HG02981 (cell line): ENCODE measurements at regions not wholly inside any gene's neighbourhood (a gene's known extent, or its start where the extent isn't known, plus 50 kb on each side); places are given as distances from the start of the nearest gene placed in this dataset.

Experiments
- ATAC-seq: cut with Tn5 transposase; IDR thresholded peaks from one replicate; pipeline ENCODE4 v1.9.1; 2021; ENCODE audit warnings: mild to moderate bottlenecking, moderate library complexity; ENCODE audit not compliant: unreplicated experiment

DNA sequence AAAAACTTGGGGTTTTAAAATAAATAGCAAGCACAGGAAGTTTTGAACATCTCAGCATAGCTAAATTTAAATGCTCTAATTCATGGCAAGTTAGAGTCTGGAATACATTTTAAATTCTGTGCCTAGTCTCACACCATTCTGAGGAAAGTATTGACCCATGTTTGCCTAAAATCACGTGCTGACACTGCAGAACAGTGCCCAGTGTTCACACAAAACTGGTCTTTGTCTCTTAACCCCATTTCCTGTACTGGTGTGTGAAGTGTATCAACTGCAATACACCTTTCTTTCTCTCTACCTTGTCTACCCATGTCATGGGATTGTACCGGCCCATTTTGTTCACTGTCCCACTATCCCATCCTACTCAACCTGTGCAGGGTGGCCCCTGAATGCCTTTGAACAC lies 749.7 kb upstream of the POM121L12 start:
- no peak for ATAC-seq

DNA sequence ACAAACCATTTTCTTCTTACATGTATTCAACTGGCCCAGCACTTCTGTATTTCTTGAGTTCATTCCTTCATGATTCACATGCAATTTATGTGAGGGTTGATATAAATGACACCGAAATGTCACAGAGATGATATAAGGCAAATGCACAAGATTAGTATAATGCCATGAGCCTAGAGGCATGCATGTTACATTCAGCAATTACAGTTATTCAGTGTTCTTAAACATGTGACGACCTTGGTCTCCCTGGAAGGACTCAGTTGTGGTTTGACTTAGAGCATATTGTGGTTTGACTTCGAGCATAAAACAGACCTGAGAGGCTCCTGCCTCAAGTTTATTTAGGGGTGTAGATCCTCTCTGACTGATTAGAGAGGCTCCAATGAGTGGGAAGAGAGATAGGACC lies 752.1 kb upstream of the POM121L12 start:
- ATAC-seq, result no peak

DNA sequence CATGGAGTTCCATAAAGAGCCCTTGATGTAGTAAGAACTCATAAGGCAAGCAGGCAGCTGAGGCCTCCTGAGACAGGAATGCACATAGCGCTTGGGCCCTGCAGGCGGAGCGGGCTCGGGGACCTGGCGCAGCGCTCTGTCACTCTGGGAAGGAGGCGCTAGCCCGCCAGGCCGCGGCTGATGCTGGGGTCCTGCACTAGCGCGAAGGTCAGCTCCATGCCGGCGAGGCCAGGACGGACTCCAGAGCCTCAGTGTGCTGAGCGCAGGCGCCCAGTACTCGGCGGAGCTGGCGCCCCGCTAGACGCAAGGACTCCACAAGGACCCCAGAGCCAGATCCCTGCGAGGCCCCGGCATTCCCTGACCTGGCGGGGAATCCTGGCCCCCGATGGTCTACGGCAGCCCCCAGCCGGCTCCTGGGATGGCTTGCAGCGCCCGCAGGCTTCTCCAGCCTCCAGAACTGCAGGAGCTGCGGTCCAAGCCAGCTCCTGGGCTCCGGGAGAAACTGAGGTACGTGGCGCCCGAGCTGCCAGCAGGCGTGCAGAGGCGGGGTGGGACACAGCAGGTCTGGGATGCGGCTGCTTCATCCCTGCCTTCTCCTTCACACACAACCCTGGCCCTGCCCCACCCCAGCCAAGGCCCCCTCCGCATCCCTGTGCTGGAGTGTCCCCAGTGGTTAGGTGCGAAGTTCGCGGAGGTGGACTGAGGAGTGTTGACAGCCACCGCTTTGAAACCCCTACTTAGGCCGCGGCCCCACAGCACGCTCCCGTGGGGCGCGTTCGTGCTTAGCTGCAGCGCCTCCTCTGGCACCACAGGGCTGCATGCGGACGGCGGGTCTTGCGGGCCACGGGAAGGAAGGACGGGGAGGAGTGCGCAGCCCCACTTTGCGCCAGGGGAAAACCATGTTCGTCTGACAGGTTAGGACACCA lies 761.5 kb upstream of the POM121L12 start:
- ATAC-seq, result no peak

DNA sequence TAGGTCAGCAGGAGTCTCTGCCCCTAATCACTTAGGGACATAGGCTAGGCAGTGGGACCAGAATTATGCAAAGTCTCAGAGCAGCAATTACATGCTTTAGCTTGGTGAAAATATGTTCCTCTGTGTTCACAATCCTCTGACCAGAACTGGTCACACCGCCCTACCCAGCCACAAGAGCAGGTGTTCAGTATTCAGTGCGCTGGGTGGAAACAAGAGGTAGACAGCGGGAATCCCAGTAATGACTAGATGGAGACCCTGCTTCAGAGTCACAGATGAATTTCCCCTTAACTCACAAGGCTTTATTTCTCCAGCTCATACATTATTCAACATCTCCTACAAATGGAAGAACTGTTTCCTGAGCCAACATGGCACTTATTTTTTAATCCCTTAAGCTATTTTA lies 763.7 kb upstream of the POM121L12 start:
- no peak for ATAC-seq

DNA sequence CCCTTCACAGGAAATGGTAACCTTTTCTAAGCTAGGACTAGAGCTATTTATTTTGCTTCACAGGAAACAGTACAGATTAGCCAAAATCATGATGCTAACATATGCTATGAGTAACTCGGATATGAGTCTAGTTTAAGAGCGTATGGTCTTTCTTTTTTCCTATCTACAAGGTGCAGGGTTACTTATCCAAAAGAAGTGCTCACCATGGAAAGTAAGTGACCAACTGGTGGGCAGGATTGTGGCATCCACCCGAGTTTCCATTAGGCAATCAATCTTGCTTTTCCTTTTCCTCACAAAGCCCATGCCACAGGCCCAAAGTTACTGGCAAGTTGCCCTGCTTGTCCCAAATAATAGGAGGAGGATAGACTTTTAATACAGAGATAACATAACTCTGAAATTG lies 765.1 kb upstream of the POM121L12 start:
- ATAC-seq, result no peak

DNA sequence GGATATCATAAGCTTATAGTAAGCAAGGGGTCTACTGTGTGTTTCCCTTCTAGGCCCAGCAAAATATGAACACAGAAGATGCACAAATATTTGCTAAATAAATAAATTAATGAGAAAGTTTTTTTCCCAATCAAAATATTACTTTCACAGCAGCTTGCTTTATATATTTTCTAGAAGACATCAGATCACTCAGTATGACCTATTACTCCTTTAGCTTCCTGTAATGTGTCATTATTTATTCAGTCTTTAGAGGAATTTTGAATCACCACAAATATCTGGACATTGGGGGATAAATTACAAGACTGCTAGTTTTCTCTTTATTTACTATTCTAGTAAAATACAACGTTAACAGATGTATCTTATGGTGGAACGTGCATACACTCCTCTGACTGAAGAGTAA lies 765.8 kb upstream of the POM121L12 start:
- no peak for ATAC-seq

DNA sequence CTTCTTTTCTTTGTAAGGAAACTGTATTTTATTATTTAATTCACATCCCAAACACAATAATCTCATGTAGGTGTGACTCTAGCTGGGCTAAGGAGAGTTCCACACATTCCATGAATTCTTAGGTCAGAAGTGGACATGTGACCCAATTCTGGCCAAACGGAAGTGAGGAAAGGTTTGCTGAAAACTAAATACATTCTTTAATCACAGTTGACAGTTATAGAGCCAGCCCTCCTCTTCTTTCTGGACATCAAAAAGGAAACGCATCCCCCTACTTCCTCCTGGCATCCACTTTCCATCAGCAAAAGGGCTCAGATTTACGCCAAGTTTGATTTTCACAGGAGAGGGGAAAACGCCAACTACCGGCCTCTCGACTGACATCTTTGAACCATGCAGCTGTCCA lies 774.4 kb upstream of the POM121L12 start:
- no peak for ATAC-seq

- ATAC-seq, result no peak
Observed at GRCh38 chr7:52260046-52260665, 775.3 kb upstream of the POM121L12 start.

DNA sequence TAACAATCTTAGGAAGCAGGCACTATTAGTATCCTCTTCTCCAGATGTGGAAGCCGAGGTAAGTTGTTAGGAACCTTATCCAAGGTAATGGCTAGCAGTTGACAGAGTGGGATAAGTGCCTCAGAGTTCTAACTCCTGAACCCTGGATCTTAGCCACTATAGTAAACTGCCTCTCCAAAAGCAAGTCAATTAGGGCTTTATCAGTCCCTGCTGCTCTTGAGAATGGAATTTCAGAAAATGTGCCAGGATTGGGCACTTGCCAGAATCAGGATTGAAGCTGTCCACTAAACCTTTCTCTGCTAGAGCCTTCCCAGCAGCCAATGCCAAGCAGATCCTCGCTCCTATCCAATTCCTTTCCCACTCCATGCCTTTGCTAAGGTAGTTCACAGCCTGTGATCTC lies 777.5 kb upstream of the POM121L12 start:
- no peak for ATAC-seq

DNA sequence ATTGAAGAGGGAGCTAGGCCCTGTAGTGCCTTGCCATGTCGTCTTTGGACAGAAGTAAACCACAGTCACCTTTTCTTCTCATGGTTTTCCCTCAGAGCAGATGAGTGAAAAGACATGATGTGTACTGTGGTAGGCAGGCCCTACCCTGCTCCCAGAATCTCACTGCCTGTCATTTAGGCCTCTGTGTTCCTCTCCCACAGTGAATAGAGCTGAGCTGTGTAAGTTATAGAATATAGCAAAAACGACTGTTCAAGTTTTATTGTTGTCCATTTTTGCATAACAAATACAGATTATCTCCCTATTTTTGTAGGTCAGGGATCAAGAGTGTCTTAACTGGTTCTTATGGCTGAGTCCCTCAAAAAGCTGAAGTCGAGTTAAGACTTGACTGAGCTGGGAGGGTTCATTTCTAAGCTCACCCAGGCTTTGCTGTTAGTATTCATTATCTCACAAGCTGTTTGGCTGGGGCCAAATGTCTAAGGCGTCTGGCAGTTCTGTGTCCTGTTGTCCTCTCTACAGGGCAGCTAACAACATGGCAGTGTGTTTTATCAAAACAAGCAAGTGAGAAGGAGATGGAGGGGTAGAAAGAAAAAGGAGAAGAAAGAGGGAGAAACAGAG lies 780.9 kb upstream of the POM121L12 start:
- ATAC-seq, result no peak

GRCh38 chr7:52253953-52254352 lies 781.5 kb upstream of the POM121L12 start:
- no peak for ATAC-seq

DNA sequence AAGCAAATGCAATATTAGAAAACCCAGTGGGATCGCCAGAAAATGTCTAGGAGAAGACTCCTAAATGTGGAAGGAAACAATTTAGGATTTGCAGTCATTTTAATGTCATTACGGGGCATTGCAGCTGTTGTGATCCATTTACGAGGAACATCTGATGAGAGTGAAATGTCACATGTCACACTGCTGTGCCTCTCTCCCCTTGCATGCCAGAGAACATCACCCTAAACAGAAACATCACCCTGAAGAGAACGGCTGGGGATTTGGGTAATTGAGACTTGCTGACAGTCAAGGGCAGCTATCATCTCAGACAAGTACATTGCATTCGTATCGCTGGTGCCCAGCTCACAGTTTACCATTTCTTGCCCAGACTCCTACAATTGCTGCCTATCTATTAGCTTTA lies 785.7 kb upstream of the POM121L12 start:
- ATAC-seq, result no peak

DNA sequence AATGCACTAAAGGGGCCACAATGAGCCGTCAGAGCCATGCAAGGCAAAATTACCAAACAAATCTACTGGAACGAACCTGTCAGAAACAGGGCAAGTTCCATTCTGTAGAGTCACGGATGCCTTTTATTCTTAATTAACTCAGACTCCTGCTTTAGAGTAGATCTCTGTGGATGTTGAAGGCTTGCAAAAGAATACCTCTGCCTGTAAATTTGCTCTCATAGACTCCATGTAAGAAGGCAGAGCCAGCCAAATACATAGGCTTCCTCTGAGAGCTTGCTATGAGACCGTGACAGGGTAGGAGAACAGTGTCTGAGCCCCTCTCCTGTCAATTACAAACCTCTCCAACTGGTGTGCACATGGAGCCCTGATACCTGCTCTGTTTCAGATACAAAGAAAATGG lies 787.9 kb upstream of the POM121L12 start:
- no peak for ATAC-seq

DNA sequence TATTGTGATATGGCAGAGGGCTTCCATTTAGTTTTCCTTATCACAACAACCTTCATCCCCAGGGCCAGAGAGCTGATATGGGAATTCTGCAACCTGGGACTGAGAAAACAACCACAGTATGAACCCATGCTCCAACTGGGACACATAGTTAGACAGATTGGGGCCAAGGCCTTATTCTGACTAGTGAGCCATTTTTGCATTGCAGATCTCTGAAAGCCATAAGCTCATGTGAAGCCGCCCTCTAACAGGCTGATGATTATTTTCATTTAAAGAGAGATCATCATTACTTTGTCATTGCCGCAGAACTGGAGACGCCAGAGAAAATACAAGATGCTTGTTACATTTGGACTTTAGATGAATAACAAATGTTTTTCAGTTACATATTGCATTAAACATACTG lies 791.7 kb upstream of the POM121L12 start:
- ATAC-seq, result no peak

DNA sequence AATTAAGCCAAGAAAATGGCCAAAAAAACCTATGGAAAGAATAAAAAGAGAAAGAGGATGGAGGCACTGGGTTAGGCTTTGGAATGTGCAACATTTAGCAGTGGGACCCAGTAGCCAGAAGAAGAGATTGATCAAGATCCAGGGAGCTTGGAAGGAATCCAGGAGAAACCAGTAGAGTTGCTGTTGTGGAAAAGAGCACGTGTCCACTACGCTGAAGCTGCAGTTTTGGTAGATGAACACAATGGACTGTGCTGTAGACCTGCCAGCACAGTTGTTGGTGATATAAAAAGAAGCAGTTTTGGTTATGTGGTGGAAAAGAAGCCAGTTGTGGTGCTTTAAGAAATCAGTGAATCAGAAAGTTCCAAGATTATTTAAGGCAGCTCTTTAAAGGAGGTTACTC lies 802.2 kb upstream of the POM121L12 start:
- no peak for ATAC-seq

DNA sequence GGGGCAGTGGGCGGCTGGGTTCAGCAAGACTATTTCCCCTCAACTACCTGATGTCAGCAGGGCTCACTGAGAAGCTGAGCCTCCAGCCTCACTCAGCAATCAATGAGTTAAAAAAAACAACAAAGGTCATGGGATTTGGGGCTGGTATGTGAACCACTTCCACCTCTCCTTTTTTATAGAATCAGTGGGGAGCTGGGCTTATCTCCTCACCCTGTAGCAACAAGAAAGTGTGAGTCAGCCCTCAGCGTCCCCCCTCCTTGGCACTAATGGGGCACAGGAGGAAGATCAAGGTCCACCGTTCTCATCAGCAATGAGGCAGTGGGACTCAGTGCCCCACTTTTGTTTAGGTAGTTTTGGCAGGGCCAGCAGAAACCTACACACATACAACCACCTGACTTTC lies 823.5 kb upstream of the POM121L12 start:
- no peak for ATAC-seq

GRCh38 chr7:52209614-52210013 lies 825.8 kb upstream of the POM121L12 start:
- no peak for ATAC-seq

- no peak for ATAC-seq
Observed at GRCh38 chr7:52197221-52197620, 838.2 kb upstream of the POM121L12 start.

- ATAC-seq, result no peak
Observed at GRCh38 chr7:52195664-52196063, 839.8 kb upstream of the POM121L12 start.

DNA sequence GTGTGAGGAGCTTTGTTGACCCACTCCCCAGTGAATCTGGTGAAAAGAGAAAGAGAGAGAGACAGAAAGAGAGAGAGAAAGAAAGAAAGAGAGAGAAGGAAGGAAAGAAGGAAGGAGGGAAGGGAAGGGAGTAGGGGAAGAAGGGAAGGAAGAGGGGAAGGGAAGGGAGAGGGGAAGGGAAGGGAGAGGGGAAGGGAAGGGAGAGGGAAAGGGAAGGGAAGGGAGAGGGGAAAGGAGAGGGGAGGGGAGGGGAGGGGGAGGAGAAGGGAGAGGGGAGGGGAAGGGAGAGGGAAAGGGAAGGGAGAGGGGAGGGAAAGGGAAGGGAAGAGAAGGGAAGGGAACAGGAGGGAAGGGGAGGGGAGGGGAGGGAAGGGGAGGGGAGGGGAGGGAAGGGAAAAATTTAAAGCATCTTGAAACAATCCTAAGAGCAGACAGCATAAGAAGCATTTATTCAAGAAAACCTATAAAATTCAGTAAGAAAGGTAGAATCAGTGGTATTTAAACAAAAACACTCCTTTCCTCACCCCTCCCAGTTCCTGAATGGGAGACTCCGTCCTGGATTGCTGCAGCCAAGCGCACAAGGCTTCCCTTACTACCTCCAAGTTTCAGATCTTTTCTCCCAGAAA lies 846.2 kb upstream of the POM121L12 start:
- no peak for ATAC-seq

DNA sequence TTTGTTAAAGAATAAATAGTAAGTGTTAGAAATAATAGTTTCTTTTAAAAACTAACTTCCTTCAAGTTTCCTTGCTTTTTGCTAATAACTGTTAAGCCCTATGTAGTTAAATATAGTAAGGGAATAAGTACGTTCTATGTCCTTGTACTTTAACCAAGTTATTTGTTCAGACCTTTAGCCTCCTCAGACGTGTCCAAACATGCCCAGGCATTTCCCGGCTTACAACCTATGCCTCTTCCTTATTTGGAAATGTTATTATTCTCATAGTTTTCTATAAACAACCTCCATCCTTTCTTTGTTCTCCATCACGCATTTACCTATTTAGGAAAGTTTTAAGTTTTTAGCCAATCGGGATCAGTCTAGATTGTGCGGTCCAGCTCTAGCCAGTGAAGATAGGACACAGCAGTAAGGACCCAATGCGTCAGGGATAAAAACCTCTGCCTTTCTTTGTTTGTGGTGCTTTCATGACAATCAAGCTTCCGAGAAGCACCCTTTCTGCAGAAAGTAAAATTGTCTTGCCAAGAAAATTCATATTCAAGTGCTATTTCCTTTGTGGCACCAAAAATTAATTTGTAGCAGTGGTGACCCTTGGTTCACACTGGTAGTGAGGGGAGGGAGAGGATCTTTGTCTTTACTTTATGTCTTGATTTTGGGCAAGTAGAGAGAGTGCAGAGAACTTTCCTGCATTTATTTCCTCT lies 851.3 kb upstream of the POM121L12 start:
- ATAC-seq, result no peak
